ENCODE measurements at regions not wholly inside any gene's neighbourhood (a gene's known extent, or its start where the extent isn't known, plus 50 kb on each side); places are given as distances from the start of the nearest gene placed in this dataset.

- H3K4me3 ChIP-seq (ENCODE audit: low read depth, low read length) = no peak overlapping the region
- DNase-seq (ENCODE audit: low read depth) = no peak
- TF ChIP-seq, protein P1, sequence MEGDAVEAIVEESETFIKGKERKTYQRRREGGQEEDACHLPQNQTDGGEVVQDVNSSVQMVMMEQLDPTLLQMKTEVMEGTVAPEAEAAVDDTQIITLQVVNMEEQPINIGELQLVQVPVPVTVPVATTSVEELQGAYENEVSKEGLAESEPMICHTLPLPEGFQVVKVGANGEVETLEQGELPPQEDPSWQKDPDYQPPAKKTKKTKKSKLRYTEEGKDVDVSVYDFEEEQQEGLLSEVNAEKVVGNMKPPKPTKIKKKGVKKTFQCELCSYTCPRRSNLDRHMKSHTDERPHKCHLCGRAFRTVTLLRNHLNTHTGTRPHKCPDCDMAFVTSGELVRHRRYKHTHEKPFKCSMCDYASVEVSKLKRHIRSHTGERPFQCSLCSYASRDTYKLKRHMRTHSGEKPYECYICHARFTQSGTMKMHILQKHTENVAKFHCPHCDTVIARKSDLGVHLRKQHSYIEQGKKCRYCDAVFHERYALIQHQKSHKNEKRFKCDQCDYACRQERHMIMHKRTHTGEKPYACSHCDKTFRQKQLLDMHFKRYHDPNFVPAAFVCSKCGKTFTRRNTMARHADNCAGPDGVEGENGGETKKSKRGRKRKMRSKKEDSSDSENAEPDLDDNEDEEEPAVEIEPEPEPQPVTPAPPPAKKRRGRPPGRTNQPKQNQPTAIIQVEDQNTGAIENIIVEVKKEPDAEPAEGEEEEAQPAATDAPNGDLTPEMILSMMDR (IDR thresholded peaks at IDR 0.05; ENCODE audit: control insufficient read depth, extremely low read depth, insufficient read depth) = no peak
These were observed 59.3 kb upstream of the GAP43 start for GRCh38 chr3:115563984-115564383.

DNA sequence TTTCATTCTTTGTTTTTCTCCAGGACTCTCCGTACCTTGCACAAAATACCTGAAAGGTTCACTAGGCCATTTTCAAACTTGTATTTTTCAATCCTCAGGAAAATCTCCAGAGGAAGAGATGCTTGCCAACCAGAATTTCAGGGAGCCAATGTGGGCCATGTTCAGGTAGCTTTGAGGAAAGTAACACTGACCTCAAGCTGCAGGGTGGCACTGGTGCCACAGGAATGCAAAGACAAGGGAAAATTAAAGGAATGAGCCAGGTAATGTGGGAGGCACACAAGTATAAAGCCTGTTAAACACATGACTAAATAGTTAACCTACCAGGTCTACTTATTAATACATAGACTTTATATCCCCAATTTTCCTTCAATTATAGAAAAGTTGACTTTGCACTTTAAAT, 51.9 kb upstream of the GAP43 start:
- H3K4me3 ChIP-seq (ENCODE audit: low read depth, low read length) = no peak overlapping the region
- TF ChIP-seq, protein P1 (IDR thresholded peaks at IDR 0.05; ENCODE audit: control insufficient read depth, extremely low read depth, insufficient read depth) = no peak
- no peak for DNase-seq (ENCODE audit: low read depth)
